ENCODE measurements at regions not wholly inside any gene's neighbourhood (a gene's known extent, or its start where the extent isn't known, plus 50 kb on each side); places are given as distances from the start of the nearest gene placed in this dataset.

- no peak for DNase-seq
These were observed 54.7 kb upstream of the FAM9C start for GRCh38 chrX:13099121-13099520.

DNA sequence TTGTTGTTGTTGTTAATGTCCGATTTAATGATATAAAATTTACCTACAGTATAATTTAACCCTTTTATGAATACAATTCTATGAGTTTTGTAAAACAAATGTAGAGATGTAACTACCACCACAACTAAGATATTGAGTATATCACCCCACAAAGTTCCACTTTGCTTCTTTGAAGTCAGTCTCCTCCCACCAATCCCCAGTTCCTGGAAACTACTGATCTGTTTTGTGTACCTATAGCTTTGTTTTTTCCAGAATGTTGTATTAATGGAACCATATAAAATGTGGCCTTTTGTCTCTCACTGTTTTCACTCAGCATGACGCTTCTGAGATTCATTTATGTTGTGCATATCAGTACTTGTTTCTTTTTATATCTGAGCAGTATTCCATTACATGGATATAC is 52.3 kb upstream of the FAM9C start:
- DNase-seq: no peak

- DNase-seq: no peak
These were observed 50.5 kb upstream of the FAM9C start for GRCh38 chrX:13094828-13095341.

DNA sequence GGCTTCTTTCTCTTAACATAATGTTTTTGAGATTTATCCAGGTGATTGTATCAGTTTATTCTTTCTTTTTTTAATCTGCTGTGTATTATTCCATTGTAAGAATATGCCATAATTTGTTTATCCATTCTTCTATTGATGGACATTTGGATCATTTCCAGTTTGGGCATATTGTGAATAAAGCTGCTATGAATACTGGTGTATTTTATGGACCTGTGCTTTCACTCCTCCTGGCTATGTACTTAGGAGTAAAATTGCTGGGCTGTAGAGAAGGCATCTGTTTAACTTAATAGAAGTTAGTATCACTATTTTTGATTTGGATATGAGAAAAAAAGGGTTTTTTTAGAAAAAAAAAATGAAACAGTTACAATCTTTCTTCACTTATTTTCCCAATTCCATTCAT is 50.0 kb upstream of the FAM9C start:
- DNase-seq: peak; percentile 35

Measured in NCI-H1092 treated with DMSO at 0.1 percent for 48 hours (cell line).